Left lung (tissue), 4 donors: ENCODE measurements at regions not wholly inside any gene's neighbourhood (a gene's known extent, or its start where the extent isn't known, plus 50 kb on each side); places are given as distances from the start of the nearest gene placed in this dataset.

Experiments used
- ATAC-seq: fragments of 200-7000 bp; cut with Tn5 transposase; one replicate; pipeline ENCODE4 v1.9.1; 2020; ENCODE audit warnings: moderate library complexity
- DNase-seq, 4 donors: peaks; one replicate each; pipeline ENCODE4 v3.0.0-alpha.2; 2013 to 2020
- H3K27ac ChIP-seq, 2 donors: fragments of 200-600 bp; sonication (generic) in 1 of 2; one replicate each; pipeline versions ENCODE4 v1.5.0 to v1.8.0; 2020 to 2021
- H3K27me3 ChIP-seq, 2 donors: fragments of 200-600 bp; sonication (generic) in 1 of 2; one replicate each; pipeline versions ENCODE4 v1.5.0 to v1.8.0; 2020 to 2021
- H3K36me3 ChIP-seq, 2 donors: fragments of 200-600 bp; sonication (generic) in 1 of 2; one replicate each; pipeline versions ENCODE4 v1.5.0 to v1.8.0; 2020 to 2021
- H3K4me1 ChIP-seq, 2 donors: fragments of 200-600 bp; one replicate each; pipeline ENCODE4 v1.8.0; 2021
- H3K4me3 ChIP-seq, 2 donors: fragments of 200-600 bp; sonication (generic) in 1 of 2; one replicate each; pipeline versions ENCODE4 v1.5.0 to v1.8.0; 2020 to 2021; ENCODE audit warnings: mild to moderate bottlenecking in 1 of 2
- H3K9me3 ChIP-seq, 2 donors: fragments of 200-600 bp; sonication (generic) in 1 of 2; one replicate each; pipeline versions ENCODE4 v1.5.0 to v1.8.0; 2020 to 2021
- CTCF ChIP-seq, 2 donors: fragments of 200-600 bp; sonication (generic) in 1 of 2; IDR thresholded peaks; one replicate each; pipeline versions ENCODE4 v1.5.0 to v1.8.0; 2021; ENCODE audit warnings: antibody characterized with exemption in 2 of 2
- intact Hi-C, 2 donors: fragments of 100-400 bp; cut with DNase I; formaldehyde crosslinking; loops; one replicate each; pipeline versions ENCODE4 v1.11.2 to v1.14.2; 2022
- donor health status: DM: no; HTN: yes; CAD: no.
- donor health status: DM: no; HTN: no; CAD: no.

GRCh38 chr11:95542868-95543551, 246.6 kb downstream of the FAM76B start:
- Histone ChIP-seq H3K36me3 (no peaks in the 10 kb centered on the region), H3K27me3 (no peaks in the 10 kb centered on the region), H3K9me3 (no peaks in the 10 kb centered on the region), H3K4me1 (no peaks in the 10 kb centered on the region), H3K27ac (no peak overlapping the region), H3K4me3 (no peak overlapping the region)
- no peak for DNase-seq
- no peak for TF ChIP-seq CTCF (IDR thresholded peaks at IDR 0.05)
- ATAC-seq, result no peak
- intact Hi-C loops, result no loop called here

- ATAC-seq (no peak), DNase-seq (no peak)
- intact Hi-C loops, result no loop called here
- Histone ChIP-seq H3K27ac (no peak overlapping the region), H3K27me3 (no peaks in the 10 kb centered on the region), H3K9me3 (no peaks in the 10 kb centered on the region), H3K4me1 (no peaks in the 10 kb centered on the region), H3K36me3 (no peaks in the 10 kb centered on the region), H3K4me3 (no peak overlapping the region)
- TF ChIP-seq CTCF (IDR thresholded peaks at IDR 0.05), result no peak
Measured at GRCh38 chr11:95541715-95542114, 247.9 kb downstream of the FAM76B start.

- no peaks in the 10 kb centered on the region for H3K9me3 ChIP-seq
Measured at GRCh38 chr11:95536047-95536690, 253.4 kb downstream of the FAM76B start.

GRCh38 chr11:95534809-95535208, 254.8 kb downstream of the FAM76B start:
- TF ChIP-seq CTCF (IDR thresholded peaks at IDR 0.05), result no peak
- no peaks in the 10 kb centered on the region for H3K9me3 ChIP-seq
- H3K4me1 ChIP-seq, result no peaks in the 10 kb centered on the region
- H3K27ac ChIP-seq, result no peak overlapping the region
- ATAC-seq (no peak), DNase-seq (no peak)
- no peaks in the 10 kb centered on the region for H3K36me3 ChIP-seq
- no peaks in the 10 kb centered on the region for H3K27me3 ChIP-seq
- H3K4me3 ChIP-seq, result no peak overlapping the region
- intact Hi-C loops, result no loop called here

More at GRCh38 chr11:95536047-95536690, 253.4 kb downstream of the FAM76B start:
- TF ChIP-seq CTCF (IDR thresholded peaks at IDR 0.05), result no peak
- H3K4me1 ChIP-seq, result no peaks in the 10 kb centered on the region
- H3K27ac ChIP-seq, result no peak overlapping the region
- H3K36me3 ChIP-seq, result no peaks in the 10 kb centered on the region
- no peak for ATAC-seq
- H3K27me3 ChIP-seq, result no peaks in the 10 kb centered on the region
- intact Hi-C loops, result no loop called here
- no peak for DNase-seq
- no peak overlapping the region for H3K4me3 ChIP-seq

GRCh38 chr11:95534226-95534625, 255.4 kb downstream of the FAM76B start:
- Histone ChIP-seq H3K27ac (no peak overlapping the region), H3K9me3 (no peaks in the 10 kb centered on the region), H3K4me1 (no peaks in the 10 kb centered on the region), H3K27me3 (no peaks in the 10 kb centered on the region), H3K4me3 (no peak overlapping the region), H3K36me3 (no peaks in the 10 kb centered on the region)
- ATAC-seq (no peak), DNase-seq (no peak)
- intact Hi-C loops, result no loop called here
- TF ChIP-seq CTCF (IDR thresholded peaks at IDR 0.05), result no peak
